22Rv1 (cell line): ENCODE measurements at regions not wholly inside any gene's neighbourhood (a gene's known extent, or its start where the extent isn't known, plus 50 kb on each side); places are given as distances from the start of the nearest gene placed in this dataset.

Source experiments
- H3K27ac ChIP-seq: fragments of 450-650 bp; 2 replicates; pipeline ENCODE4 v1.5.1; 2017
- ZFX ChIP-seq: fragments of 450-650 bp; IDR thresholded peaks from 2 replicates; pipeline ENCODE4 v1.6.1; 2017; ENCODE audit warnings: antibody characterized with exemption, borderline replicate concordance
- TF ChIP-seq, protein P1 (sequence below): fragments of 450-650 bp; IDR thresholded peaks from 2 replicates; pipeline ENCODE4 v1.5.1; 2017; ENCODE audit warnings: mild to moderate bottlenecking

DNA sequence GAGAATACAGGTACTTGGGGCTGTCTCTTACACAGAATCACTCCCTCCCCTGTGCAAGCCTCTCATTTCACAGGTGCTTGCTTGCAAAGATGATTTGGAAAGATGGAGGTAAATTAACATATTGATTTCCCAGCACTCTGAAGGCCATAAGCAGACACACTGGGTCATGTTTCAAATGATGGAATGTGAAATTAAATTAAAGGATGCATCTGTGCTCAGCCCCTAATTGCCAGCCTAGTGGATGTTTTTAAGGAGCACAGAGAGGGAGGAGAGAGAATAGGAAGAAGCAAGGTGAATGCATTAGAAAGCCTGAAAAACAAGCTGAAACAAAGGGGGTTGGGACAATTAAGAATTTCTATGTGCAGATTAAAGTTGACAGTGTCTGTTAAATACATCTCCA, 96.1 kb upstream of the GRIP1 start:
- no peak for TF ChIP-seq ZFX
- TF ChIP-seq, protein P1, sequence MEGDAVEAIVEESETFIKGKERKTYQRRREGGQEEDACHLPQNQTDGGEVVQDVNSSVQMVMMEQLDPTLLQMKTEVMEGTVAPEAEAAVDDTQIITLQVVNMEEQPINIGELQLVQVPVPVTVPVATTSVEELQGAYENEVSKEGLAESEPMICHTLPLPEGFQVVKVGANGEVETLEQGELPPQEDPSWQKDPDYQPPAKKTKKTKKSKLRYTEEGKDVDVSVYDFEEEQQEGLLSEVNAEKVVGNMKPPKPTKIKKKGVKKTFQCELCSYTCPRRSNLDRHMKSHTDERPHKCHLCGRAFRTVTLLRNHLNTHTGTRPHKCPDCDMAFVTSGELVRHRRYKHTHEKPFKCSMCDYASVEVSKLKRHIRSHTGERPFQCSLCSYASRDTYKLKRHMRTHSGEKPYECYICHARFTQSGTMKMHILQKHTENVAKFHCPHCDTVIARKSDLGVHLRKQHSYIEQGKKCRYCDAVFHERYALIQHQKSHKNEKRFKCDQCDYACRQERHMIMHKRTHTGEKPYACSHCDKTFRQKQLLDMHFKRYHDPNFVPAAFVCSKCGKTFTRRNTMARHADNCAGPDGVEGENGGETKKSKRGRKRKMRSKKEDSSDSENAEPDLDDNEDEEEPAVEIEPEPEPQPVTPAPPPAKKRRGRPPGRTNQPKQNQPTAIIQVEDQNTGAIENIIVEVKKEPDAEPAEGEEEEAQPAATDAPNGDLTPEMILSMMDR = no peak
- no peak overlapping the region for H3K27ac ChIP-seq

DNA sequence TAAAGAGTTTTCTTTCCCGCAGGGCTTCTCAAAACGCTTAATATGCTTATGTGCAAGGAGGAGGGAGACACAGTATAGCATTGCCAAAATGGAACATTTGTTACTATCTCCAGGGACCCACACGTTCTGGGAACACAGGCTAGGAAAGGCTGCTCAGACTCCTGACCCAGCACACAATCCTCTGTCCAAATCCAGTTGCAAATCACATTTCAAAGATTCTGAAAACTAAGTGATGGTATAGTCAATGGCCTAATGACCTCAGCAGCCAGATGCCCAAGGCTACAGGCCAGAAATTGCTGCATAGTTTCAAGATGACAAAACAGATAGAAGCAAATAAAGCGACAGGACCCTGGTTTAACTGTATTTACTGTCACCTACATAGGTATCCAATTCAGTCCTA, 97.0 kb upstream of the GRIP1 start:
- TF ChIP-seq ZFX = no peak
- TF ChIP-seq, protein P1 = no peak
- H3K27ac ChIP-seq = no peak overlapping the region

- H3K27ac ChIP-seq = no peak overlapping the region
- TF ChIP-seq, protein P1 = no peak
- no peak for TF ChIP-seq ZFX
Measured at GRCh38 chr12:66776974-66777373, 98.1 kb upstream of the GRIP1 start.

DNA sequence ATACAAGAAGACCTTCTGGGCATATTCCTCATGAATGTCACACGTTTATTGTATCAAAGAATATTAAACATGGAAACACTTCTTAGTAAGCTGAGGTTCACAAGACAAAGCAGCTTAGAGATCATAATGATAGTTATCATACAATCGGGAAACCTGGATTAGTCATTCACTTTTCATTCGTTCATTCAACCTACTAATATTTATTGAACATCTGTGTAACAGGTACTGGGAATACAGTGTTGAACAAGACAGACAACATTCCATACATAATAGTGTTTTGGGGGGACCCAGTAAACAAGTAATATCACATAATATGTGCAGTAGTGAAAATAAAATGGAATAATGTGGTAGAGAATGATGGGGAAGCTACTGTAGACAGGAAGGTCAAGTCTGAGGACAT, 100.6 kb upstream of the GRIP1 start:
- TF ChIP-seq, protein P1 = no peak
- TF ChIP-seq ZFX = no peak
- H3K27ac ChIP-seq = no peak overlapping the region

GRCh38 chr12:66786531-66787308, 107.8 kb upstream of the GRIP1 start:
- TF ChIP-seq ZFX = no peak
- TF ChIP-seq, protein P1 = no peak
- no peak overlapping the region for H3K27ac ChIP-seq

- no peak overlapping the region for H3K27ac ChIP-seq
- TF ChIP-seq, protein P1 = no peak
- TF ChIP-seq ZFX = no peak
Measured at GRCh38 chr12:66799551-66799950, 120.7 kb upstream of the GRIP1 start.

DNA sequence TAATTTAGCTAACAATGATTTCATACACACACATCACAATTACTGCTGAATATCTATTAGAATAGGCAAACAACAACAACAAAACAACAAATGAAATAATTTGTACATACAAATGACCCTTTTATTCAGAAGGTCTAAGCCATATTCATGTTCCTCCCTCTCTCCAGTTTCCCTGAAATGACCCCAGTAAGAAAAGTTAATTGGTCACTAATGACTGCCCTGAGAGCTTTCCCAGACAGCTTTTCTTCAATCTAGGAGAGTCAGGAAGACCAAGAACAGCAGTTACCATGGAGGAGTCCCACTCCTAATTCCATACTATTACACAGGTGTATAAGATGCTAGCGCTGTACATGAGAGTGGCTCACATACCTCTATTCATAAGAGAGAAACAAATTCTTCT, 121.2 kb upstream of the GRIP1 start:
- no peak overlapping the region for H3K27ac ChIP-seq
- TF ChIP-seq, protein P1 = no peak
- no peak for TF ChIP-seq ZFX
